ENCODE measurements at regions not wholly inside any gene's neighbourhood (a gene's known extent, or its start where the extent isn't known, plus 50 kb on each side); places are given as distances from the start of the nearest gene placed in this dataset.

DNA sequence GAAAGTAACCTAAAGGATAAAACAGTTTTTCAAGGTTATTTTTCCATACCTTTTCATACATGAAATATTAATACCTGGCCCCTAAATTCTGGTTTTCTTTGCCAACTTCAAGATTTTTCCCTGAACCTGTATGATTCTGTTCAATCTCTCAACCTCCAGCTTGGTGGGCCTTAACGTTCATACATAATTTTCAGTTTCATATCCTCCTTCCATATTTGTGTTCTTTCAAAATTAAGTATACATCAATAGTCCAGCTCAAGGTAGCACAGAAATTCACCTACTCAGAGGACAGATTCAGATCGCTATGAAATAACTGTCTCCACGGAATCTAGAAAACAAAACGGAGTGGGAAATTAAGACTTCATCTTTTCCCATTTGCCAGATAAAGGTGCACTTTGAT, 505.8 kb upstream of the GHITM start:
- Histone ChIP-seq H3K4me3 (no peak overlapping the region), H3K9me3 (no peaks in the 10 kb centered on the region), H3K27me3 (no peaks in the 10 kb centered on the region), H3K4me1 (no peaks in the 10 kb centered on the region), H3K27ac (no peak overlapping the region), H3K36me3 (no peaks in the 10 kb centered on the region)
- TF ChIP-seq POLR2A (IDR thresholded peaks at IDR 0.05) (no peak), CTCF (IDR thresholded peaks at IDR 0.05) (no peak), EP300 (IDR thresholded peaks at IDR 0.05) (no peak), POLR2AphosphoS5 (IDR thresholded peaks at IDR 0.05) (no peak)
- no peak for ATAC-seq
- 86 to 94% methylated on average over 4 of the region's 4 CpGs for WGBS, 2 donors (ENCODE audit: low coverage in 1 of 2)

- H3K4me1 ChIP-seq: no peaks in the 10 kb centered on the region
- no peaks in the 10 kb centered on the region for H3K9me3 ChIP-seq
- H3K27me3 ChIP-seq: no peaks in the 10 kb centered on the region
- H3K4me3 ChIP-seq: no peak overlapping the region
- no peak overlapping the region for H3K27ac ChIP-seq
- 86% methylated on average over 3 of the region's 3 CpGs for WGBS, 2 donors (ENCODE audit: low coverage in 1 of 2)
- TF ChIP-seq POLR2AphosphoS5 (IDR thresholded peaks at IDR 0.05) (no peak), POLR2A (IDR thresholded peaks at IDR 0.05) (no peak), EP300 (IDR thresholded peaks at IDR 0.05) (no peak), CTCF (IDR thresholded peaks at IDR 0.05) (no peak)
- no peaks in the 10 kb centered on the region for H3K36me3 ChIP-seq
- no peak for ATAC-seq
These were observed 502.5 kb upstream of the GHITM start for GRCh38 chr10:83636826-83637225.

DNA sequence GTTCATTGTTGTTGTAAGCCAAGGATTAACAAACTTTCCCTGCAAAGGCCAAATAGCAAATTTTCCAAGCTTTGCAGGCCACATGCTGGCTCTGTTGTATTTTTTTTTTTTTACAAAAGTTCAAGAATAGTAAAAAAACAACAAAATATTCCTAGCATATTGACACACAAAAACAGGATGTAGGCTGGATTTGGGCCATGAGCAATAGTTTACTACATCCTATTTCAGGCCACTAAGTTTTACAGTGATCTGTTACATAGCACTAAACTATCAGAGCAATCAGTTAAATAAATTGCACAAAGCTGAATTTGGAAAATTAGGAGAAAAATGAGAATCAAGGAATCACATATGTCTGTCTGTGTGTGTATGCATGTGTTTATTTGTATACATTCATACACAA, 491.8 kb upstream of the GHITM start:
- ATAC-seq: no peak

DNA sequence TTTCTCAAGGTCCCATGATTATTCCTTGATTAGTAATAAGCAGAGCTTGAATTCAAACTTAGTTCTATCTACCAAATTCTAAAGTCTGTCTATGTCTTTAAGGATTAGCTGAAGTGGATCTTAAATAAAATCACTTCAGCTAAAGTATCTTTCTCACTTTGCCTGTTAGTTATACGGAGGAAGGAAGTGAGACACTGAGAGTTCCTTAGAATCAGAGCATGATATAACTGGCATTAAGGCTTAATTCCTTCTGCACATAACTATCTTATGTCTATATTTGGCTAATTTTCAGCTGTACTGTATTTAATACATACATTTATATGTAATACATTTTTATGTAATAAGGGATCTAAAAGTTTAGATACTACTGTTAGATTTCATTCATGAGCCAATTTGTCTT, 491.1 kb upstream of the GHITM start:
- no peak overlapping the region for H3K27ac ChIP-seq
- no peak for ATAC-seq
- H3K36me3 ChIP-seq: no peaks in the 10 kb centered on the region
- no peaks in the 10 kb centered on the region for H3K4me1 ChIP-seq
- no peaks in the 10 kb centered on the region for H3K9me3 ChIP-seq
- no peak overlapping the region for H3K4me3 ChIP-seq
- TF ChIP-seq POLR2A (IDR thresholded peaks at IDR 0.05): no peak
- TF ChIP-seq EP300 (IDR thresholded peaks at IDR 0.05): no peak
- no peak for TF ChIP-seq CTCF (IDR thresholded peaks at IDR 0.05)
- TF ChIP-seq POLR2AphosphoS5 (IDR thresholded peaks at IDR 0.05): no peak
- 53% methylated on average over 1 of the region's 1 CpG; no CpG with 5 or more reads in 1 of the 2 donors for WGBS, 2 donors (ENCODE audit: low coverage in 1 of 2)
- no peaks in the 10 kb centered on the region for H3K27me3 ChIP-seq

More for the DNA sequence above, 491.8 kb upstream of the GHITM start:
- Histone ChIP-seq H3K4me3 (no peak overlapping the region), H3K27ac (no peak overlapping the region), H3K27me3 (no peaks in the 10 kb centered on the region), H3K4me1 (no peaks in the 10 kb centered on the region), H3K9me3 (no peaks in the 10 kb centered on the region), H3K36me3 (no peaks in the 10 kb centered on the region)
- TF ChIP-seq POLR2A (IDR thresholded peaks at IDR 0.05) (no peak), CTCF (IDR thresholded peaks at IDR 0.05) (no peak), EP300 (IDR thresholded peaks at IDR 0.05) (no peak), POLR2AphosphoS5 (IDR thresholded peaks at IDR 0.05) (no peak)

GRCh38 chr10:83649471-83649870, 489.8 kb upstream of the GHITM start:
- Histone ChIP-seq H3K4me3 (no peak overlapping the region), H3K27ac (no peak overlapping the region), H3K27me3 (no peaks in the 10 kb centered on the region), H3K9me3 (no peaks in the 10 kb centered on the region), H3K36me3 (no peaks in the 10 kb centered on the region), H3K4me1 (no peaks in the 10 kb centered on the region)
- ATAC-seq: no peak
- TF ChIP-seq EP300 (IDR thresholded peaks at IDR 0.05) (no peak), CTCF (IDR thresholded peaks at IDR 0.05) (no peak), POLR2AphosphoS5 (IDR thresholded peaks at IDR 0.05) (no peak), POLR2A (IDR thresholded peaks at IDR 0.05) (no peak)
- 85 to 94% methylated on average over 3 of the region's 3 CpGs for WGBS, 2 donors (ENCODE audit: low coverage in 1 of 2)
